Cardiac septum (tissue), 1 donor: ENCODE measurements at regions not wholly inside any gene's neighbourhood (a gene's known extent, or its start where the extent isn't known, plus 50 kb on each side); places are given as distances from the start of the nearest gene placed in this dataset.
"Not testable (repeated sequence)": the region's sequence is repeated elsewhere in the genome, so short reads cannot be mapped to it uniquely, and the experiment has no call there.

ENCODE experiments used
- DNase-seq: peaks from one replicate; pipeline ENCODE4 v3.0.0-alpha.2; 2020; ENCODE audit warnings: low spot score
- intact Hi-C: fragments of 100-400 bp; cut with DNase I; formaldehyde crosslinking; loops from one replicate; pipeline ENCODE4 v1.14.0; 2022
- donor health status: DM: no; HTN: no; CAD: no.

- DNase-seq, result no peak
- intact Hi-C loops, result no loop called here
Measured at GRCh38 chr6:5899216-5900045, 107.3 kb downstream of the NRN1 start.

GRCh38 chr6:5898563-5898962 is 108.2 kb downstream of the NRN1 start:
- no peak for DNase-seq
- intact Hi-C loops, result no loop called here

- DNase-seq, result no peak
- intact Hi-C loops, result no loop called here
Measured at GRCh38 chr6:5898102-5898501, 108.6 kb downstream of the NRN1 start.

- no peak for DNase-seq
- intact Hi-C loops, result no loop called here
Measured at GRCh38 chr6:5896476-5897200, 110.1 kb downstream of the NRN1 start.

- intact Hi-C loops, result no loop called here
- DNase-seq, result no peak
Measured at GRCh38 chr6:5894357-5894756, 112.4 kb downstream of the NRN1 start.

GRCh38 chr6:5893295-5893694 is 113.4 kb downstream of the NRN1 start:
- DNase-seq, result no peak
- intact Hi-C loops, result no loop called here

GRCh38 chr6:5892669-5893068 is 114.1 kb downstream of the NRN1 start:
- intact Hi-C loops, result no loop called here
- DNase-seq, result no peak

- intact Hi-C loops, result no loop called here
Measured at GRCh38 chr6:5878792-5879191, 127.9 kb downstream of the NRN1 start.

GRCh38 chr6:5876076-5876475 is 130.6 kb downstream of the NRN1 start:
- no peak for DNase-seq
- intact Hi-C loops, result no loop called here

More at GRCh38 chr6:5878792-5879191, 127.9 kb downstream of the NRN1 start:
- DNase-seq, result no peak

- intact Hi-C loops, DNase-seq: not testable (repeated sequence)
Measured at GRCh38 chr6:5873976-5874375, 132.7 kb downstream of the NRN1 start.

- intact Hi-C loops, result no loop called here
Measured at GRCh38 chr6:5871296-5871695, 135.4 kb downstream of the NRN1 start.

GRCh38 chr6:5869676-5870075 is 137.0 kb downstream of the NRN1 start:
- no peak for DNase-seq
- intact Hi-C loops, result no loop called here

More at GRCh38 chr6:5871296-5871695, 135.4 kb downstream of the NRN1 start:
- no peak for DNase-seq

GRCh38 chr6:5869261-5869660 is 137.5 kb downstream of the NRN1 start:
- intact Hi-C loops, result no loop called here

GRCh38 chr6:5866547-5867051 is 140.1 kb downstream of the NRN1 start:
- no peak for DNase-seq
- intact Hi-C loops, result no loop called here

More at GRCh38 chr6:5869261-5869660, 137.5 kb downstream of the NRN1 start:
- DNase-seq, result no peak

- intact Hi-C loops, result no loop called here
- DNase-seq, result no peak
Measured at GRCh38 chr6:5865506-5866031, 141.2 kb downstream of the NRN1 start.

- no peak for DNase-seq
- intact Hi-C loops, result no loop called here
Measured at GRCh38 chr6:5860849-5861248, 145.9 kb downstream of the NRN1 start.

- intact Hi-C loops, result no loop called here
- DNase-seq, result no peak
Measured at GRCh38 chr6:5855787-5856470, 150.8 kb downstream of the NRN1 start.

- intact Hi-C loops, result no loop called here
- DNase-seq, result no peak
Measured at GRCh38 chr6:5854899-5855298, 151.8 kb downstream of the NRN1 start.

GRCh38 chr6:5851261-5851757 is 155.4 kb downstream of the NRN1 start:
- intact Hi-C loops, result no loop called here
- DNase-seq, result no peak

GRCh38 chr6:5850848-5851255 is 155.9 kb downstream of the NRN1 start:
- DNase-seq, result no peak
- intact Hi-C loops, result no loop called here
